ENCODE measurements at regions not wholly inside any gene's neighbourhood (a gene's known extent, or its start where the extent isn't known, plus 50 kb on each side); places are given as distances from the start of the nearest gene placed in this dataset.
A peak's percentile ranks its signal among the peaks of the same experiment; 100 is the strongest.

DNA sequence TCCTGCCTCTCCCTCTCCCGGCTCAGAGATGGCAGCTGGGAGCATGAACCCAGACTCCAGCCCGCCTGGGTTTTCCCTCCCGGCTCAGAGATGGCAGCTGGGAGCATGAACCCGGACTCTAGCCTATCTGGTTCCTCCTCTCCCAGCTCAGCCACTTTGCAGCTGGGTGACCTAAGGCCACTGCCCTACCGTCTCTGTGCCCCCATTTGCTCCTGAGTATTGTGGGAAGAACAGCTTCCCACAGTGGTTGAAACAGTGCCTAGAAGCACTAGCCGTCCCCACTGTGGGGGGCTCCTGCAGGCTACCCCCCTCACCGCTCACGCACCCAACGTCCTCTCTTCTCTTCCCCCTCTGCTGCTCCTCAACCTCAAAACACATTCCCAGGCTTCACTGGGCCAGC, 99.9 kb upstream of the GSE1 start:
- H3K27ac ChIP-seq (ENCODE audit: low read depth, low read length): no peak overlapping the region
- peak overlapping the region; percentile 41 for H3K27ac Mint-ChIP-seq (ENCODE audit: unreplicated experiment)

DNA sequence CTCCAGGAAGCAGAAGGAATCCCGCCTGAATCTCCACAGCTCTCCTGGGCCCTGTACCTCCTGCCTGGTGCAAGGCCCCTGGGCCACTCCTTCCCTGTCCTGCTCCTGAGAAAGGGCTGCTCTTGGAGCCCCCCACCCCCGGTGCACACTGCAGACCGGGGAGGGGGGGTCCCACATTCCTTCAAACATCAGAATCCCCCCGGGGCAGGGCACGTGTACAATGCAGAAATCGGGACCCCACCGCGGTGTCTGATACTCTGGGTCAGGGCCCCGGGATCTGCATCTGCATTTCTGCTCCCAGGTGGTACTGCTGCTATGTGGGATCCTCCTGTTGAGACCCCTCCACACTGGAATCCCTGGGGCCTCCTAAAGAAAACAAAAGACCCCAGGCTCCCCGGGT, 99.5 kb upstream of the GSE1 start:
- H3K4me3 ChIP-seq (ENCODE audit: insufficient read depth, low read depth, low read length): no peak overlapping the region
- Mint-ChIP-seq H3K9me3 (ENCODE audit: unreplicated experiment) (no peaks in the 10 kb centered on the region), H3K4me1 (ENCODE audit: low read depth, unreplicated experiment) (peaks cover 10% of the 10 kb centered on the region), H3K27ac (ENCODE audit: unreplicated experiment) (no peak overlapping the region), H3K36me3 (ENCODE audit: low read depth, unreplicated experiment) (peaks cover 2% of the 10 kb centered on the region), H3K4me3 (ENCODE audit: unreplicated experiment) (no peak overlapping the region), H3K27me3 (ENCODE audit: low read depth, unreplicated experiment) (peaks cover 35% of the 10 kb centered on the region)
- H3K9ac ChIP-seq (ENCODE audit: low read length): no peak overlapping the region
- no peaks in the 10 kb centered on the region for H3K36me3 ChIP-seq (ENCODE audit: insufficient read depth, low read length)
- no peak overlapping the region for H3K4me2 ChIP-seq (ENCODE audit: low read length)
- no peaks in the 10 kb centered on the region for H3K27me3 ChIP-seq (ENCODE audit: insufficient read depth, low read length)
- FAIRE-seq: no peak
- no peak overlapping the region for H3K27ac ChIP-seq (ENCODE audit: low read depth, low read length)
- no peak for TF ChIP-seq EZH2 (IDR thresholded peaks at IDR 0.05; ENCODE audit: insufficient read depth, low read length)
- TF ChIP-seq, protein P1, sequence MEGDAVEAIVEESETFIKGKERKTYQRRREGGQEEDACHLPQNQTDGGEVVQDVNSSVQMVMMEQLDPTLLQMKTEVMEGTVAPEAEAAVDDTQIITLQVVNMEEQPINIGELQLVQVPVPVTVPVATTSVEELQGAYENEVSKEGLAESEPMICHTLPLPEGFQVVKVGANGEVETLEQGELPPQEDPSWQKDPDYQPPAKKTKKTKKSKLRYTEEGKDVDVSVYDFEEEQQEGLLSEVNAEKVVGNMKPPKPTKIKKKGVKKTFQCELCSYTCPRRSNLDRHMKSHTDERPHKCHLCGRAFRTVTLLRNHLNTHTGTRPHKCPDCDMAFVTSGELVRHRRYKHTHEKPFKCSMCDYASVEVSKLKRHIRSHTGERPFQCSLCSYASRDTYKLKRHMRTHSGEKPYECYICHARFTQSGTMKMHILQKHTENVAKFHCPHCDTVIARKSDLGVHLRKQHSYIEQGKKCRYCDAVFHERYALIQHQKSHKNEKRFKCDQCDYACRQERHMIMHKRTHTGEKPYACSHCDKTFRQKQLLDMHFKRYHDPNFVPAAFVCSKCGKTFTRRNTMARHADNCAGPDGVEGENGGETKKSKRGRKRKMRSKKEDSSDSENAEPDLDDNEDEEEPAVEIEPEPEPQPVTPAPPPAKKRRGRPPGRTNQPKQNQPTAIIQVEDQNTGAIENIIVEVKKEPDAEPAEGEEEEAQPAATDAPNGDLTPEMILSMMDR (IDR thresholded peaks at IDR 0.05; ENCODE audit: insufficient read depth, low read depth, low read length): no peak
- no peaks in the 10 kb centered on the region for H3K9me3 ChIP-seq (ENCODE audit: insufficient read depth, low read depth, low read length)
- H3K79me2 ChIP-seq (ENCODE audit: insufficient read depth, low read length): no peaks in the 10 kb centered on the region
- no peak for DNase-seq (ENCODE audit: low read depth)
- H4K20me1 ChIP-seq (ENCODE audit: insufficient read depth, low read length): peaks cover 45% of the 10 kb centered on the region
- H3K4me1 ChIP-seq (ENCODE audit: insufficient read depth, low read length): peaks cover 18% of the 10 kb centered on the region
- no peak overlapping the region for H2AFZ ChIP-seq (ENCODE audit: low read depth, low read length)

More for the DNA sequence above, 99.9 kb upstream of the GSE1 start:
- H3K9ac ChIP-seq (ENCODE audit: low read length): no peak overlapping the region
- peaks cover 10% of the 10 kb centered on the region for H3K4me1 Mint-ChIP-seq (ENCODE audit: low read depth, unreplicated experiment)
- no peaks in the 10 kb centered on the region for H3K9me3 ChIP-seq (ENCODE audit: insufficient read depth, low read depth, low read length)
- H3K36me3 ChIP-seq (ENCODE audit: insufficient read depth, low read length): no peaks in the 10 kb centered on the region
- no peak overlapping the region for H3K4me3 ChIP-seq (ENCODE audit: insufficient read depth, low read depth, low read length)
- no peaks in the 10 kb centered on the region for H3K27me3 ChIP-seq (ENCODE audit: insufficient read depth, low read length)
- H3K4me1 ChIP-seq (ENCODE audit: insufficient read depth, low read length): peaks cover 18% of the 10 kb centered on the region
- no peak overlapping the region for H2AFZ ChIP-seq (ENCODE audit: low read depth, low read length)
- H3K4me2 ChIP-seq (ENCODE audit: low read length): no peak overlapping the region
- no peak overlapping the region for H3K4me3 Mint-ChIP-seq (ENCODE audit: unreplicated experiment)
- TF ChIP-seq, protein P1 (IDR thresholded peaks at IDR 0.05; ENCODE audit: insufficient read depth, low read depth, low read length): no peak
- TF ChIP-seq EZH2 (IDR thresholded peaks at IDR 0.05; ENCODE audit: insufficient read depth, low read length): no peak
- no peak for FAIRE-seq
- peaks cover 2% of the 10 kb centered on the region for H3K36me3 Mint-ChIP-seq (ENCODE audit: low read depth, unreplicated experiment)
- DNase-seq (ENCODE audit: low read depth): no peak
- H4K20me1 ChIP-seq (ENCODE audit: insufficient read depth, low read length): peaks cover 49% of the 10 kb centered on the region
- no peaks in the 10 kb centered on the region for H3K79me2 ChIP-seq (ENCODE audit: insufficient read depth, low read length)
- H3K9me3 Mint-ChIP-seq (ENCODE audit: unreplicated experiment): no peaks in the 10 kb centered on the region
- peaks cover 36% of the 10 kb centered on the region for H3K27me3 Mint-ChIP-seq (ENCODE audit: low read depth, unreplicated experiment)

DNA sequence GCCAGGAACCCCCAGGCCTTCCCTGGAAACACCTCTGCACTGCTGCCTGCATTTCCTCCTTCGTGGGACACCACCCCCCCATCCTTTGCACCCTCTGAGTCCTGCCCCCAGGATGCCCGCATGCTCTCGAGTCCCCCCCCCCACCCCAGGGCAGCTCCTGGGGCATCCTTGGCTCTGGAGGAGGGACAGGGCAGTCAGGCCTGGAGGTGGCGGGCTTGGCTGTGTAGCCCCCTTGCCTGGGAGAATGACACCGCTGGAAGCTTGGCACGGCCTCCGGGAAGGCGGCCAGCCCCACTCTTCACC, 98.9 kb upstream of the GSE1 start:
- Mint-ChIP-seq H3K27me3 (ENCODE audit: low read depth, unreplicated experiment) (peaks cover 30% of the 10 kb centered on the region), H3K4me1 (ENCODE audit: low read depth, unreplicated experiment) (peaks cover 10% of the 10 kb centered on the region), H3K27ac (ENCODE audit: unreplicated experiment) (no peak overlapping the region), H3K36me3 (ENCODE audit: low read depth, unreplicated experiment) (peaks cover 2% of the 10 kb centered on the region), H3K9me3 (ENCODE audit: unreplicated experiment) (no peaks in the 10 kb centered on the region), H3K4me3 (ENCODE audit: unreplicated experiment) (no peak overlapping the region)
- H3K36me3 ChIP-seq (ENCODE audit: insufficient read depth, low read length): no peaks in the 10 kb centered on the region
- no peaks in the 10 kb centered on the region for H3K9me3 ChIP-seq (ENCODE audit: insufficient read depth, low read depth, low read length)
- DNase-seq (ENCODE audit: low read depth): no peak
- no peaks in the 10 kb centered on the region for H3K27me3 ChIP-seq (ENCODE audit: insufficient read depth, low read length)
- FAIRE-seq: no peak
- H3K4me3 ChIP-seq (ENCODE audit: insufficient read depth, low read depth, low read length): no peak overlapping the region
- no peaks in the 10 kb centered on the region for H3K79me2 ChIP-seq (ENCODE audit: insufficient read depth, low read length)
- no peak for TF ChIP-seq EZH2 (IDR thresholded peaks at IDR 0.05; ENCODE audit: insufficient read depth, low read length)
- TF ChIP-seq, protein P1 (IDR thresholded peaks at IDR 0.05; ENCODE audit: insufficient read depth, low read depth, low read length): no peak
- H3K4me2 ChIP-seq (ENCODE audit: low read length): peak overlapping the region; percentile 79
- H3K9ac ChIP-seq (ENCODE audit: low read length): peak overlapping the region; percentile 26
- peaks cover 42% of the 10 kb centered on the region for H4K20me1 ChIP-seq (ENCODE audit: insufficient read depth, low read length)
- no peak overlapping the region for H2AFZ ChIP-seq (ENCODE audit: low read depth, low read length)
- peaks cover 18% of the 10 kb centered on the region for H3K4me1 ChIP-seq (ENCODE audit: insufficient read depth, low read length)
- peak overlapping the region; percentile 14 for H3K27ac ChIP-seq (ENCODE audit: low read depth, low read length)
